GM10248 (cell line): ENCODE measurements at regions not wholly inside any gene's neighbourhood (a gene's known extent, or its start where the extent isn't known, plus 50 kb on each side); places are given as distances from the start of the nearest gene placed in this dataset.

Source experiments
- CTCF ChIA-PET: fragments of 300-600 bp; sonication (Branson Sonifier 250); formaldehyde crosslinking; extraction: SDS; loops from one replicate; lab custom pipeline; 2021; ENCODE audit warnings: antibody characterized with exemption; lab: Yijun Ruan, JAX
- POLR2A ChIA-PET: fragments of 350-650 bp; sonication (Branson Sonifier 250); formaldehyde crosslinking; extraction: SDS; loops from one replicate; lab custom pipeline; 2020; ENCODE audit warnings: antibody characterized with exemption; lab: Yijun Ruan, JAX
- DNase-seq: peaks from one replicate; pipeline ENCODE4 v3.0.0; 2012; ENCODE audit errors: extremely low spot score
- CTCF ChIP-seq: IDR thresholded peaks from 2 replicates; pipeline ENCODE4 v1.5.1; 2012; ENCODE audit warnings: mild to moderate bottlenecking, low read depth; ENCODE audit errors: extremely low read depth, missing control alignments, control extremely low read depth

DNA sequence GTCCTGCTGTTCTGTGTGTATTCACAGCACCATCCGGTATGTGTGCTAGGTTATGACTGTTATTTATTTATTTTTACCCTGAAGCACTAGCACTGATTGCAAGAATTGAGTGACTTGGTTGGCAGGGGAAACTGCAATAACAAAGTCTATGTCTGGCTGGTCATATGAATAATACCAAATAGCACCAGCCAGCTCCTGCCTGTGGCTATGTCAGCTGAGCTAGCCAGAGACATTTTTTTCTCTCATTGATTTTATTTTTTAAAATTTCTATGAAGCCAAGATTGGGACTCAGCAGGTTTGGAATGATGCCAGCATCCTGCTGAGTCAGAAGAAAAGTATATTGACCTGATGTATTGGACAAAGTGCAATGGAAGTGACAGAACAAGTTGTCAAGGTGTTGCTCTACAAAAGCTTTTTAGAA is 188.5 kb upstream of the CDH2 start:
- ChIA-PET CTCF (no interaction called here), POLR2A (no interaction called here)
- no peak for DNase-seq
- no peak for TF ChIP-seq CTCF

GRCh38 chr18:28363124-28363523 is 186.2 kb upstream of the CDH2 start:
- POLR2A ChIA-PET, result no interaction called here
- CTCF ChIA-PET, result no interaction called here
- DNase-seq, result no peak
- TF ChIP-seq CTCF, result no peak

DNA sequence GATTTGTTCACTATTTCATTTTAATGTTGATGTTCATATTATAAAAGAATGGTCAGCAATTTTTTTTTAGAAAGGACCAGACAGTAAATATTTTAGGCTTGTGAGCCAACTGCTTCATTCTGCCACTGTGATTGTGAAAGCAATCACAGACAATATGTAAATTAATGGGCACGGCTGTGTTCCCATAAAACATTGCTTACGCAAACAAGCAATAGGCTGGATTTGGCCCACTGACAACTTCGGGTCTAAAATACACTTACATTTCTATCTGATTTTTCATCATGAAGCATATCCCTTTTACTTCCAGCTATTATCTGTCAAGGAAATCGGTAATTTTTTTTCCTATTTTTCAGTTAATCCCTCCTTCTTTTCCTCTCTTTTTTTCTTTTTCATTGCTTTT is 182.2 kb upstream of the CDH2 start:
- no peak for DNase-seq
- CTCF ChIA-PET, result interaction anchor here (1.4 kb wide), 1 partner anchor 10 kb away, joined by 4 read pairs; no protein-coding TSS in a partner anchor
- POLR2A ChIA-PET, result no interaction called here
- TF ChIP-seq CTCF, result no peak

GRCh38 chr18:28357766-28358401 is 181.0 kb upstream of the CDH2 start:
- CTCF ChIA-PET, result no interaction called here
- DNase-seq, result no peak
- POLR2A ChIA-PET, result no interaction called here
- no peak for TF ChIP-seq CTCF

DNA sequence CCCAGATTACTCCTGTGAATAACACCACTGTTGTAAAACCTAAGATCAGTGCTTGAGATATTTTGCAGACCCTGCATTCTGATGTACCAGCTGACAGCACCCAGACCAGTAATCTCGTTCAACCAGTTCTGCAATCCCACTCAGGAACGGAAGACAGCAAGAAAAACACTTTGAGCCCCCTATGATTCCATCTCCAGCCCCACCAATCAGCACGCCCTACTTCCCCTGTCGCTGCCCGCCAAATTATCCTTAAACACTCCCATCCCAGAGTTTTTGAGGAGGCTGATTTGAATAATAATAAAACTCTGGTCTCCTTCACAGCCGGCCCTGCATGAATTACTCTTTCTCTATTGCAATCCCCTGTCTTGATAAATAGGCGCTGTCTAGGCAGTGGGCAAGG is 173.9 kb upstream of the CDH2 start:
- ChIA-PET POLR2A (no interaction called here), CTCF (no interaction called here)
- TF ChIP-seq CTCF, result no peak
- no peak for DNase-seq

- CTCF ChIA-PET, result no interaction called here
Observed at GRCh38 chr18:28342231-28342630, 165.3 kb upstream of the CDH2 start.

More at GRCh38 chr18:28342231-28342630, 165.3 kb upstream of the CDH2 start:
- POLR2A ChIA-PET, result no interaction called here
- DNase-seq, result no peak
- no peak for TF ChIP-seq CTCF
